C4-2B (cell line): ENCODE measurements at regions not wholly inside any gene's neighbourhood (a gene's known extent, or its start where the extent isn't known, plus 50 kb on each side); places are given as distances from the start of the nearest gene placed in this dataset.

Experiments
- H3K27ac ChIP-seq: fragments of 450-650 bp; 2 replicates; pipeline ENCODE4 v1.5.1; 2017
- CTCF ChIP-seq: fragments of 450-650 bp; conservative IDR thresholded peaks from 2 replicates; pipeline ENCODE4 v1.5.1; 2017; ENCODE audit warnings: mild to moderate bottlenecking
- ZFX ChIP-seq: fragments of 450-650 bp; IDR thresholded peaks from 2 replicates; pipeline ENCODE4 v1.6.1; 2017

- no peak overlapping the region for H3K27ac ChIP-seq
- TF ChIP-seq CTCF, result no peak
- no peak for TF ChIP-seq ZFX
Observed at GRCh38 chr2:215698566-215698965, 262.7 kb upstream of the FN1 start.

- no peak overlapping the region for H3K27ac ChIP-seq
- no peak for TF ChIP-seq CTCF
- no peak for TF ChIP-seq ZFX
Observed at GRCh38 chr2:215697496-215697895, 261.6 kb upstream of the FN1 start.

GRCh38 chr2:215697003-215697402 is 261.1 kb upstream of the FN1 start:
- no peak for TF ChIP-seq CTCF
- TF ChIP-seq ZFX, result no peak
- H3K27ac ChIP-seq, result no peak overlapping the region

- no peak for TF ChIP-seq ZFX
- no peak for TF ChIP-seq CTCF
- H3K27ac ChIP-seq, result no peak overlapping the region
Observed at GRCh38 chr2:215695861-215696260, 260.0 kb upstream of the FN1 start.

- TF ChIP-seq CTCF (no peak), ZFX (no peak)
Observed at GRCh38 chr2:215693999-215694580, 258.2 kb upstream of the FN1 start.

GRCh38 chr2:215693193-215693998 is 257.5 kb upstream of the FN1 start:
- TF ChIP-seq CTCF (no peak), ZFX (no peak)
- H3K27ac ChIP-seq, result no peak overlapping the region

More at GRCh38 chr2:215693999-215694580, 258.2 kb upstream of the FN1 start:
- no peak overlapping the region for H3K27ac ChIP-seq

GRCh38 chr2:215692387-215693079 is 256.7 kb upstream of the FN1 start:
- no peak overlapping the region for H3K27ac ChIP-seq

More at GRCh38 chr2:215692387-215693079, 256.7 kb upstream of the FN1 start:
- TF ChIP-seq CTCF (no peak), ZFX (no peak)
